ENCODE measurements at regions not wholly inside any gene's neighbourhood (a gene's known extent, or its start where the extent isn't known, plus 50 kb on each side); places are given as distances from the start of the nearest gene placed in this dataset.

DNA sequence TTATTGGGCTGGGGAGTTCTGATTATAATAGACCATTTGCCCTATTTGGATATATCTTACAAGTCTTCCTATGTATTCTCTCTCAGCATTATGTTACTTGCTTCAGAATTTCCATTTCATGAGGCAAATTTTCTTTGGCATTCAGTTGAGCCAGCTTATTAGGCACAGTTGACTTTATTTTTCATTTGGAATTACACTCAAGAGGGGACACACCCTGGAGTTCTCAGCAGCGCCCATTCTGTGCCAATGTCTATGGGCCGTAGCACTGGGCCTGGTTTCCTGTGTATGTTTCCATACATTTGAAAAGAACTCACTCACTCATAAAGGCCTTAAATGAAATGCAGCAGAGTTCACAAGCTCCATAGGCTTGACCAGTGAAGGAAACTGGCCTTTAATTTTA, 138.5 kb downstream of the KLF12 start:
- intact Hi-C loops (cut with micrococcal nuclease) = no loop called here
- no peaks in the 10 kb centered on the region for H3K27me3 Mint-ChIP-seq
- ATAC-seq = no peak
- peaks cover 45% of the 10 kb centered on the region for H3K4me1 Mint-ChIP-seq (ENCODE audit: low read depth)
- ChIA-PET CTCF (interaction anchor here (2.6 kb wide), 1 partner anchor 11 kb away, joined by 10 read pairs; no protein-coding TSS in a partner anchor), POLR2A (interaction anchor here (1.3 kb wide), 1 partner anchor 139 kb away, joined by 3 read pairs; the partner anchor contains the start of gene KLF12)
- no peak overlapping the region for H3K27ac Mint-ChIP-seq
- peaks cover 21% of the 10 kb centered on the region for H3K36me3 Mint-ChIP-seq (ENCODE audit: low read depth)
- TF ChIP-seq, protein P1, sequence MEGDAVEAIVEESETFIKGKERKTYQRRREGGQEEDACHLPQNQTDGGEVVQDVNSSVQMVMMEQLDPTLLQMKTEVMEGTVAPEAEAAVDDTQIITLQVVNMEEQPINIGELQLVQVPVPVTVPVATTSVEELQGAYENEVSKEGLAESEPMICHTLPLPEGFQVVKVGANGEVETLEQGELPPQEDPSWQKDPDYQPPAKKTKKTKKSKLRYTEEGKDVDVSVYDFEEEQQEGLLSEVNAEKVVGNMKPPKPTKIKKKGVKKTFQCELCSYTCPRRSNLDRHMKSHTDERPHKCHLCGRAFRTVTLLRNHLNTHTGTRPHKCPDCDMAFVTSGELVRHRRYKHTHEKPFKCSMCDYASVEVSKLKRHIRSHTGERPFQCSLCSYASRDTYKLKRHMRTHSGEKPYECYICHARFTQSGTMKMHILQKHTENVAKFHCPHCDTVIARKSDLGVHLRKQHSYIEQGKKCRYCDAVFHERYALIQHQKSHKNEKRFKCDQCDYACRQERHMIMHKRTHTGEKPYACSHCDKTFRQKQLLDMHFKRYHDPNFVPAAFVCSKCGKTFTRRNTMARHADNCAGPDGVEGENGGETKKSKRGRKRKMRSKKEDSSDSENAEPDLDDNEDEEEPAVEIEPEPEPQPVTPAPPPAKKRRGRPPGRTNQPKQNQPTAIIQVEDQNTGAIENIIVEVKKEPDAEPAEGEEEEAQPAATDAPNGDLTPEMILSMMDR (IDR thresholded peaks at IDR 0.05) = no peak
- no peak overlapping the region for H3K4me3 Mint-ChIP-seq
- H3K9me3 Mint-ChIP-seq = no peaks in the 10 kb centered on the region
- DNase-seq = no peak

DNA sequence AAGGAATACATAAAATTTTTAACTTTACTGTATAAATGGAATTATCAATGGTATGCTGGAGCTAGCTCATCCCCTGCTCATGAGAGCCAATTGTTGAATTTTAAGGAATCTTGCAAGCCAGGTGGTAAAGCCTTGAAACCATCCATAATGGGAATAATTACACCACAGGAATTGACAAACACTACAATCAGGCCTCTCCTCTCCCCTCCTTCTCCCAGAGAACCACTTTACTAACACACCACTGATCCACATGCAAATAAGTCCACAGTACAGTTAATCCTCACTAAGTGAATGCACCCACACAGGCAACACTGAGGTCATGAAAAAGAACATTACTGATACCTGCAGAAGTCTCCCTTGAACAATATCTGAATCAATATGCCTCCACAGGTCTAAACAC, 140.5 kb downstream of the KLF12 start:
- intact Hi-C loops (cut with micrococcal nuclease) = no loop called here
- DNase-seq = no peak
- Mint-ChIP-seq H3K9me3 (no peaks in the 10 kb centered on the region), H3K4me1 (ENCODE audit: low read depth) (peaks cover 49% of the 10 kb centered on the region), H3K4me3 (no peak overlapping the region), H3K27ac (no peak overlapping the region), H3K27me3 (no peaks in the 10 kb centered on the region), H3K36me3 (ENCODE audit: low read depth) (peaks cover 21% of the 10 kb centered on the region)
- TF ChIP-seq, protein P1 (IDR thresholded peaks at IDR 0.05) = no peak
- ChIA-PET POLR2A (no interaction called here), CTCF (interaction anchor here (1.6 to 2.6 kb wide), 2 partner anchors 9 to 35 kb away, joined by 4 to 10 read pairs; no protein-coding TSS in a partner anchor)
- no peak for ATAC-seq

DNA sequence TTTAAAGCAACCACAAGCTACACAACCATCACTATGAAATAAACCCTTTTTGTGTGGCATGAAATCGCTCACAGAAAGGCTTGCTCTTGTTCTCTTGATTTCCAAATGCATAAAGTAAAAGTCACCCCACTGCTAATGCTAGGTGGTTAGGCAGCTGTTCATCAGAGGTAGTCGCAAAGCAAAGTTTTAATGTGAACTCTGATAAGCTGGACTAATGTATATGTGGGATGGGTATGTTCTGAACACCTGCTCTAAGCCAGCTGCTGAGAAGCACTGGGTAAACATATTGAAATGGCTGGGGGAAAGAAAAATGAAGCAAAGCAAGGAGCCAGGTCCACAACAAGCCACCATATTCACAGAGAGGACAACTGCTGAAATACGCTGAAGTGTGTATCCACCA, 142.3 kb downstream of the KLF12 start:
- intact Hi-C loops (cut with micrococcal nuclease) = no loop called here
- ChIA-PET CTCF (interaction anchor here (0.7 kb wide), 1 partner anchor 157 kb away, joined by 3 read pairs; no protein-coding TSS in a partner anchor), POLR2A (interaction anchor here (0.6 to 0.9 kb wide), 2 partner anchors 28 to 31 kb away, joined by 3 to 4 read pairs; no protein-coding TSS in a partner anchor)
- Mint-ChIP-seq H3K4me1 (ENCODE audit: low read depth) (peaks cover 52% of the 10 kb centered on the region), H3K4me3 (no peak overlapping the region), H3K27ac (no peak overlapping the region), H3K27me3 (no peaks in the 10 kb centered on the region), H3K36me3 (ENCODE audit: low read depth) (peaks cover 21% of the 10 kb centered on the region), H3K9me3 (no peaks in the 10 kb centered on the region)
- DNase-seq (no peak), ATAC-seq (no peak)
- TF ChIP-seq, protein P1 (IDR thresholded peaks at IDR 0.05) = no peak

DNA sequence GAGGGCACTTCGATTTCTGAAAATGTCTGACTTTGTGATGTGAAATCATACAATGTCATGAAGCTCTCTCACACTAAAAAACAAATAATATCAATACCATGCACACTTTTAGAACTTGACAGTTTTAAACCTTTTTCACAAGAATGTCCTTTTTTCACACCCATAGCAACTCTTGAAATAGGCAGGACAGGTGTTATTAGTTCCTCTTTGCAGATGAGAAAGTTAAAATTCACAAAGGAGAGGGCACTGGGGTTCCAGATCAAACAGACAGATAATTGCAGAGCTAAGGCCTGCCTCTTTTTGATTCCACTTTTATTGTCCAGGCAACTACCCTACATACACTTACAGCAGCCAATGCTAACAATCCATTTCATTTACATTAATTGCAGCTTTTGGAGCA, 142.8 kb downstream of the KLF12 start:
- DNase-seq = no peak
- no peak for ATAC-seq
- no peak overlapping the region for H3K4me3 Mint-ChIP-seq
- intact Hi-C loops (cut with micrococcal nuclease) = no loop called here
- ChIA-PET POLR2A (interaction anchor here (0.6 to 0.9 kb wide), 2 partner anchors 27 to 32 kb away, joined by 3 to 4 read pairs; no protein-coding TSS in a partner anchor), CTCF (interaction anchor here (0.7 to 1.4 kb wide), 2 partner anchors 45 to 157 kb away, joined by 3 read pairs; no protein-coding TSS in a partner anchor)
- peaks cover 57% of the 10 kb centered on the region for H3K4me1 Mint-ChIP-seq (ENCODE audit: low read depth)
- no peak overlapping the region for H3K27ac Mint-ChIP-seq
- peaks cover 25% of the 10 kb centered on the region for H3K36me3 Mint-ChIP-seq (ENCODE audit: low read depth)
- no peaks in the 10 kb centered on the region for H3K27me3 Mint-ChIP-seq
- no peaks in the 10 kb centered on the region for H3K9me3 Mint-ChIP-seq
- TF ChIP-seq, protein P1 (IDR thresholded peaks at IDR 0.05) = no peak

DNA sequence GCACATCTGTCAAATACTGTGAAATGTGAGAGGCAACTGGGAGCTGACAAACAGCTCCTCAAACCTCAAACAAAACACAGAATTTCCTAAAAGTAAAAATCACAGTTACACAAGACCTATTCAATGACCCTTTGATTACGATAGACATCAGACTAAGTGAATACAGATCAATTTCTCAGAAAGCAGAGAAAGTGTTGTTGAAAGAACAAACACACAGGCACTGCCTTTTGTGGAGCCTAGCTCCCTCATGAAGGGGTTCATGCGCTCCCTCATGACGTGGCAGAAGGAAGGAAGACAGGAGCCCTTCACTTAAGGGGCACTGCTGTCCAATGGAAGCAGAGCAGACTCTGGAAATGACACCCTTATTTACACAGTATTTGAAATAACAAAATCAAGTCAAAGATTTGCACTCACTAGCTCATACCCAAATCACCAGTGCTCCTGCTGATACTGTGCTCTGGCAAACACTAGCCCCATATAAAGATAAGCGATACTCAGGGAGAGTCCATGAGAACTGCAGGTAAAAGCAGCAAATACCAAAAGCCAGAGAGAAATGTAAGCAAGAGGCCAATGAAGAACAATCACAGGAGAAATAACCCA, 144.9 kb downstream of the KLF12 start:
- intact Hi-C loops (cut with micrococcal nuclease) = no loop called here
- no peaks in the 10 kb centered on the region for H3K27me3 Mint-ChIP-seq
- peaks cover 66% of the 10 kb centered on the region for H3K4me1 Mint-ChIP-seq (ENCODE audit: low read depth)
- POLR2A ChIA-PET = interaction anchor here (1.2 kb wide), 1 partner anchor 14 kb away, joined by 3 read pairs; no protein-coding TSS in a partner anchor
- peak overlapping the region; percentile 69 for H3K27ac Mint-ChIP-seq
- TF ChIP-seq, protein P1 (IDR thresholded peaks at IDR 0.05) = no peak
- DNase-seq (no peak), ATAC-seq (no peak)
- no peaks in the 10 kb centered on the region for H3K9me3 Mint-ChIP-seq
- no peak overlapping the region for H3K4me3 Mint-ChIP-seq
- CTCF ChIA-PET = no interaction called here
- H3K36me3 Mint-ChIP-seq (ENCODE audit: low read depth) = peaks cover 25% of the 10 kb centered on the region
